Stimulated activated CD4-positive, alpha-beta T cell treated with anti-CD3 and anti-CD28 coated beads, Interleukin-4, amount 100 ng/mL, for 48 hours (primary cell): ENCODE measurements at regions not wholly inside any gene's neighbourhood (a gene's known extent, or its start where the extent isn't known, plus 50 kb on each side); places are given as distances from the start of the nearest gene placed in this dataset.

Source experiments
- DNase-seq, 2 donors: peaks; one replicate each; pipeline ENCODE4 v3.0.0-alpha.2; 2020; ENCODE audit warnings: low read depth in 2 of 2

GRCh38 chr12:59046763-59047534 is 126.6 kb upstream of the LRIG3 start:
- DNase-seq, result no peak

- DNase-seq, result no peak
Observed at GRCh38 chr12:59044791-59045190, 124.5 kb upstream of the LRIG3 start.

GRCh38 chr12:59041241-59042121 is 121.2 kb upstream of the LRIG3 start:
- DNase-seq, result no peak

GRCh38 chr12:59040656-59041055 is 120.4 kb upstream of the LRIG3 start:
- no peak for DNase-seq

GRCh38 chr12:59040043-59040442 is 119.7 kb upstream of the LRIG3 start:
- DNase-seq, result no peak

- DNase-seq, result no peak
Observed at GRCh38 chr12:59039005-59039404, 118.7 kb upstream of the LRIG3 start.

- DNase-seq, result no peak
Observed at GRCh38 chr12:59036973-59037762, 116.9 kb upstream of the LRIG3 start.

- no peak for DNase-seq
Observed at GRCh38 chr12:59036347-59036746, 116.0 kb upstream of the LRIG3 start.

- DNase-seq, result no peak
Observed at GRCh38 chr12:59031313-59031712, 111.0 kb upstream of the LRIG3 start.

GRCh38 chr12:59030415-59030814 is 110.1 kb upstream of the LRIG3 start:
- DNase-seq, result no peak

GRCh38 chr12:59027199-59027598 is 106.9 kb upstream of the LRIG3 start:
- no peak for DNase-seq

- DNase-seq, result no peak
Observed at GRCh38 chr12:59023861-59024424, 103.6 kb upstream of the LRIG3 start.

- DNase-seq, result no peak
Observed at GRCh38 chr12:59020073-59020946, 100.0 kb upstream of the LRIG3 start.

- DNase-seq, result no peak
Observed at GRCh38 chr12:59014885-59015284, 94.6 kb upstream of the LRIG3 start.

- DNase-seq, result no peak
Observed at GRCh38 chr12:59010941-59011340, 90.6 kb upstream of the LRIG3 start.

- no peak for DNase-seq
Observed at GRCh38 chr12:59010118-59010517, 89.8 kb upstream of the LRIG3 start.

- DNase-seq, result no peak
Observed at GRCh38 chr12:59007620-59008019, 87.3 kb upstream of the LRIG3 start.

- no peak for DNase-seq
Observed at GRCh38 chr12:59005193-59005955, 85.1 kb upstream of the LRIG3 start.

GRCh38 chr12:59004456-59004855 is 84.2 kb upstream of the LRIG3 start:
- DNase-seq, result no peak
